HG03097 (cell line): ENCODE measurements at regions not wholly inside any gene's neighbourhood (a gene's known extent, or its start where the extent isn't known, plus 50 kb on each side); places are given as distances from the start of the nearest gene placed in this dataset.
A peak's percentile ranks its signal among the peaks of the same experiment; 100 is the strongest.

Experiments
- ATAC-seq: cut with Tn5 transposase; IDR thresholded peaks from one replicate; pipeline ENCODE4 v1.9.1; 2021; ENCODE audit not compliant: unreplicated experiment, low FRiP score

DNA sequence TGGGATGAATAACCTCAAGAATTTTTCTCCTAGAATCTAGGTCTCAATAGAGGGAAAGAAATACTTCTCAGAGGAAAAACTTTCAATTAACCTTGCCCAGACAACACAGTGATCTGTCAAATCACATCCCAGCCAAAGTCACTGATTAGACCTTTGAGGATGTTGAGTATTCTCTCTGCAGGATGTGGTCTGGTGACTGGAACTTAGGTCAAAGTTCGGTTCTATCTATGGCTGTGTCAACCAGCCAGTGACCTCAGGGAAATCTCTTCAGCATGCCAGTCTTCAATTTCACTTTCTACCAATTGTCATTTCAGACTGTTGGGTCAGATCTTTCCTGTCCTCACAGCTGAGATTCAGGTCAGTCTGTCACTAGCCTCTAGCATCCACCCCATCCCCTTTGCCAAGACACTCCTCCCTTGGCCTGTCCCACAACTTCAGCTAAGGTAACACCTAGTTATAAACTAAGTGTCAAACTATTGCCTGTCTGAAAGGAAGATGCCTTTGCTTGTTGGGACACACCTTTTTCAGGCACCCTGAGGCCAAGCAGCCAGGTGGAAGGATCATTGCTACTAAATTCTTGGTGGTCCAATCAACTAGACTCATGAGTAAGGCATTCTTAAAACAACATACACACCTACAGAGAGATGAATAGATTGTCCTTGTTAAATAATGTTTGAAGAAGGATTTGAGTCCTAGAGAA, 156.3 kb upstream of the FST start:
- ATAC-seq, result peak; percentile 81

DNA sequence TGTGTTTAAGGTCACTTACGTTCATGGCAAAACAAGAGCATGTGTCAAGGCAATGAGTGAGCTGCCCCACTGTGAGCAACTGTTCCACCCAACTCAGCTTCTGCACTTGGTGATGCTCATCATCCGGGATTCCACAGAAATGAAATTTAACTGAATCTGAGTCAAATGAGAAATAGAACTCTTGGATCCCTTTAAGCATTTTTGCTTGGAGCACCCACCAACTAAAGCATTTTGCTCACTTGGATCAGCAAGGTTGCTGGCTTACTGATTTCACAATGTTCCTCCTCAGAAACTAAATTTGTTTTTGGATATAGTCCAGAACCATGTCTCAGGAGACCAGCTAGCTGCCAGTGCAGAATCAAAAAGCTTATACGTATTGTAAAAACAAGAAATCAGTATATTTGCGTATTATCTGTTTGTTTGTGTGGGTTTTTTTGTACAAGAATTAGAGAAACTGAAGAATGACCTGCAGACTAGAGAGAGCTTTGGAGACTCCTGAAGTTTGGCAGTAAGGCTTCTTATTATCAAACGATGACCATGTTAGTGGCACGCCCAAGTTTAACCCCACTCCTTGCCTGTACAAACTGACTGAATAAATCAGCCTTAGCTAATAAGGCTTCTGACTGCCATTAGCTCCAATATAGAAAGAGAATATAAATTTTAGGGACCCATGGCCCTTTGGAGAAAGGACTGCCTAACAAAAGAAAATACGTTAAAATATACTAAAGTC, 153.8 kb upstream of the FST start:
- ATAC-seq, result no peak

DNA sequence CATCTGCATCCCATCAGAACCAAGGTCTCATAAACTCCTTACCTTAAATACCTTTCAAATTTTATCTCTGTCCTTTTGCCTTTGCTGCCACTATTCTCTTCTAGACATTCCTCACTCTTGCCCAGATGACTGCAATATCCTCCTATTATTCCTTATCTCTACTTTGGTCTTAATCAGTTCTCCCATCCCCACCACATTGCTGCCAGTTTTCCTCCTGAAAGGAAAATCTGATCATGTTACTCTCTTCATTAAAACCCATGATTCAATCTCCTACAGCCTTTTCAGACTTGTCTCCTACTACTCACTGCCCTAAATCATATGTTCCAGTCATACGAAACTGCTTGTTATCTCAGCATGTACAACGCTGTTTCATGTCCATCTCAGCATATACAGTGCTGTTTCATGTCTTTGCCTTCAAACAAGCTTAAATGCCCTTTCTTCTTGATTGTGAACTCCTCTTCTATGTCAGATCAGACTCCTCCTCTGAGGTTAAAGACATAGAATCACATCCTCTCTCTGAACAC, 152.6 kb upstream of the FST start:
- no peak for ATAC-seq

DNA sequence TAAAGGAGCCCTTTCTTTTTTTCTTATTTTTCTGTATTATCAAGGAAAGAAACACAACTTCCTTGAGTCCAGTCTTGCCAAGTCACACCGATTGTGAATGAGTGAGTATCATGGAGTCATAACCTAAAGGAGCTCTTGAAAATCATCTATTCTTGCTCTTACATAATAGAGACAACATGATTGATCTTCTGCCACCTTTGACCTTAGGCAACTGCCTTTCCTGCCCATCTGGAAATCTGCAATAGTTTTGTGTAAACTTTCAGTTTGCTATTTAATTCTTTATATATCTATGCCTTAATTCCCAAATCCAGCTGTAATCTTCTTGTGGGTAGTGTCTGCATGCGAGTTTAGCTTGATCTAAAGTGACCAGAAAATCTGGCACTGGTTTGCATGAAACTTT, 149.9 kb upstream of the FST start:
- ATAC-seq, result no peak

DNA sequence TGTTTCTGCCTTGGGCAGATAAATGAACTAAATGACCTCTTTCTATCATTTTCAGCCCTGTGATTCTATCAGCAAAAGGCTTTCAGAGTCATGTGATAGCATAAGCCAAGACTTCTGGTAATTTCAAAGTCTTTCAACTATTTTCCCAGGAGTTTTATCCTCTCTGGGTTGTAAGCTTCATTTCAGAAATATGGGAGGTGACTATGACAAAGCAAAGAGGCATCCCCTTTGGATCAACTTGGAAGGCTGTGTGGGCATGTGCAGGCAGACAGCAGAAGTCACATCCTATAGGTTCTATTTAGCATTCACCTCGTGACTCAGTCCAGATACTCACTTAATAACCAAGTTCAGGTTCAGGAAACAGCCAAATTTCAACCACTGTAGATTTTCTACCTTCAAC, 149.0 kb upstream of the FST start:
- ATAC-seq, result no peak

- ATAC-seq, result no peak
Observed at GRCh38 chr5:53333160-53333559, 147.3 kb upstream of the FST start.

- ATAC-seq, result no peak
Observed at GRCh38 chr5:53334431-53334941, 145.9 kb upstream of the FST start.

- no peak for ATAC-seq
Observed at GRCh38 chr5:53335115-53335514, 145.3 kb upstream of the FST start.

GRCh38 chr5:53337827-53338226, 142.6 kb upstream of the FST start:
- no peak for ATAC-seq

GRCh38 chr5:53338971-53339370, 141.5 kb upstream of the FST start:
- ATAC-seq, result no peak

GRCh38 chr5:53339962-53340540, 140.4 kb upstream of the FST start:
- ATAC-seq, result no peak

DNA sequence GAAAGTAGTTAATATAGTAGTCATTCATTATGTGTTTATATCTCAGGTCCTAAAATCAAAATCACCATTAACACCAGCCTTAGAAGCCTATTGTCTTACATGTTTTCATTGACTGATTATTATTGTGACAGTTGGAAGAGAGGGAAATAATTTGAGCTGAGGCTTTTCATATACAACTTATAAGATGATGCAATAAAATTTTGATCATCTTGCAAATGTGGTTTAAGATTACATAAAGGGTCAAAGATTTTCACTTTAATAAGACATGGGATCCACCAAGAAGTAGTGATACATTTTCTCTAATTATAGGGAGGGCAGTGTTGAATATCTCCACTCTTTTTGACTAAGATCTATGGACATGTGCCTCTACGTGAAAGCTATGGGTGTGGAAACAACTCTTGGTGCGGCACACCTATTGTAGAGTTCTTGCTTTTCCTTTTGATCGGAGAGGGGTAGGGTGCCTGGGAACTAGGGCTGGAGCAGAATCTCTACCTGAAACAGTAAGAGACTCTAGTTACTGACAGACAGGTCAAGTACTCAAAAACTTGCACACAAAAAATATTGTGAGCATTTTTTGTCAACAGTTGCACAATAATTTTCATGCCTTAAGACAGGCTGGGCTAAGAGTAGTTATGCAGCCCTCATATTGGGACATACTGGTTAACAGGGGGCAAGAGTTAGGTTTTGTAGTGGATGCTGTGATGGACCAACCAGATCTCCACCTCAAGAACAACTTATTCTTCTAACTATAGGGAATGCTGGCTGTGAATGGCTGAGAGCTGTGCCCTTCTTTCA, 139.3 kb upstream of the FST start:
- ATAC-seq, result no peak

DNA sequence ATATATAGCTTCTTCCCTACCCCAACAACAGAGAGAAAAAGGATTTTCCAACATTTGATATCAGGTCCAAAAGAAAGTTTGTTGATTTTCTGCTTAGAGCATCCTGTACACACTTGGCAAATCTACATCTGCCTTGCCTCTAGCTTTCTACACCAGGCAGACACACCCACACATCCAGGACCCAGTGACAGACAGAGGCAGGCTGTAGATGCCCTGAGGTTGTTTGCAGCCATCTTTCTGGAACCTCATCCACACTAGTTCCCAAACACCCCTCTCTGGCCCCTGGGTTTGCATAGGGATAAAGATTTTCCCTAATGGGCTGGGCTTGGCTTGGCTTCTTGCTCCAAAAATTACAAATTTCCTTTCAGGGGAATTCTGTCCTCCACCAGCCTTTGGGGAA, 138.2 kb upstream of the FST start:
- ATAC-seq, result no peak

DNA sequence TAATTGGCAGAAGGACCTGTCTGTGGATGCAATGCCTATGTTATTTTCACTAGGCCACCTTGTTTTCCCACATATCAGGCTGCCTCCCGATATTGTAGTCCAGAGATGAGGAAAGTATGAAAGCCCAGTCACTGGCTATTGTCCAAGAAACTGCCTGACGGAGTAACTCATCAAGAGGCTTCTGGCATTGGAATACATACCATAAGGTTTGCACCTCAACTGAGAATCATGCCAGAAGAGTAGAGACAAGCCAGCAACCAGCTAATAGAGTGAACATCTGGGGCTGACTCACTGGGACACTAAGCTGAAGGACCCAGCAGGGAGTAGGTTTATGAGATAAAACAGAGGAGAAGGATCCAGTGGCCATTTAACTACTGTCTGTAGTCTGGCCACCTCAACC, 137.2 kb upstream of the FST start:
- no peak for ATAC-seq

DNA sequence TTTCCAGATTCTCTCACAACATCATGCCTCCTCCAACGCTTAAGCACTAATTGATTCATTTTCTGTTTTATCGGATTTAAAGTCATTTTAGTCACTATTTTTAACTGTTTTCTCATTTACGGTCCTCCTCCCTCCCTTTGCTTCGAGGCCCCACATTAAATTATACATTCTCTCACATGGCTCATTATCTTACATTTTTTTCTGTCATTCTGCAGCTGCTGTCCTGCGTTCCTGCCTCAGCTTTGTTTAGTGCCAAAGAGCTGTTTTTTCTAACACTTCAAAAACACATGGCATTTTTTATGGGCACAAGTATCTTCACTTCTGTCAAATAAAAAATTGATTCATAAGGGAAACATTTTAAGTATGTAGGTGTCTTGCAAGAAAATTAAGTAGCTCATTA, 130.1 kb upstream of the FST start:
- ATAC-seq, result no peak

DNA sequence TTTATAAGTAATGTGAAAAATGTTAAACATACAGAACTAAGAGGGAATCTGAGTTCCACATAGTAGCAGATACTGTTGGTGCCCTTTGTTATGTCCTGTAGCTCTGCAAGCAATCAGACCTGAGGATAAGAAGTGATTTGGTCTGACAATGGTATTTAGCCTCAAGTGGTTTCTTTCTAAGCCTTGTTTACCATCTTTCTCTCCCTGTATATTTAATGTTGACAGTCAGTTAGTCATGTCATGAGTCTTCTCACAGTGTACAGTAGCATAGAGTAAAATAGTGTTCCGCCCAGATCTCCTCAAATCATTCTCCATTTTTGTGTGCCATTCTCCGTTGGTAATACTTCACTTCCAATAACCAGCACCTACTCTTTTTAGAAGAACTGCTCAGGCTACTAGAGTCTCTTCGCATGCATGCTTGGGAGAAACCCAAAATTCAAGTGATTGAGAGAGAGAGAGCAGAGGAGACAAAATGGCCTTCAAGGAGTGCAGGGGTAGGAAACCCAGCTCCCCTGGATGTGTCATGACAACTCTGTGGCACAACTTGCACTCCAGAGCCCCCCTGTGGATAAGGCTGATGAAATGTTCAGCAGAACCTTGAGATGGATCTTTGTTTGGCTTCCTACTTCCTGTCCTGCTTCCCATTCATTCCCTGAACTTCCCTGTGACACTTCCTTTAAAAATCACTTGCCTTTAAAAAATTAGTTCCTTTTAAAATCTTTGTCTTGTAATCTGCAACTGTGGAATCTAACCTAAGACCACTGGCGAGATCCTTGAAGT, 129.2 kb upstream of the FST start:
- no peak for ATAC-seq

- no peak for ATAC-seq
Observed at GRCh38 chr5:53355316-53355715, 125.1 kb upstream of the FST start.

DNA sequence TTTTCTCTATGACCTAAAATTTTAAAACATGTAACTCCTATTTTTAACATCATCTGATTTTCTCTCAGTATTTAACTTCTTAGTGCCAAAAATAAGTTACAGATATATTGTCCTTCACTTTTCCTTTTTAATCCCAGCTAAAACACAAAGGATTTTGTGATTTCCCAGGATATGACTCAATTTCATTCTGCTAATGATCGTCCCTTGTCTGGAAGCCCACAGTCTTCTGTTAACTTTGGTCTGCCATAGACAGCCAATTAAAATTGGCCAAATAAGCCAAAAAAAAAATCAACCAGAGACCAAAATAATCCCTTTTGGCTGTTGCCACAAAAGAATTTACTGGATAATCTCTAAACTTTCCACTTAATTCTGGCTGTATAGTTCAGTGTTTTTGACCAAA, 124.5 kb upstream of the FST start:
- no peak for ATAC-seq

DNA sequence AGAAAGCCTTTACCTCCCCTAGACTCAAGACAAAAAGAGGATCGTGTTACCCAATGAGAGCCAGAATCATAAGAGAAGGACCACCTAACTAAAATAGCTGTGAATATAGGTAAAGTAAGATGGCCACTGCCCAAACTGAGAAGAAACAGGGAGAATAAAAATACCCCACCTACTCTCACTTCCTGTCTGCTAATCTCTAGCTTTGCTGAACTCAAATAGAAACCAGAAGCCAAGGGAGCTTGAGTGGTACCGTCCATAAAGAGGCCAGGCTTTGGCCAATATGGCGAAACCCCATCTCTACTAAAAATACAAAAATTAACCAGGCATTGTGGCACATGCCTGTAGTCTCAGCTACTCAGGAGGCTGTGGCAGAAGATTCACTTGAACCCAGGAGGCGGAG, 123.0 kb upstream of the FST start:
- ATAC-seq, result no peak

- no peak for ATAC-seq
Observed at GRCh38 chr5:53358794-53359193, 121.6 kb upstream of the FST start.
